Parathyroid adenoma (tissue), 2 donors: ENCODE measurements at regions not wholly inside any gene's neighbourhood (a gene's known extent, or its start where the extent isn't known, plus 50 kb on each side); places are given as distances from the start of the nearest gene placed in this dataset.

Source experiments
- H2AFZ ChIP-seq: fragments of 300-600 bp; sonication (generic); one replicate; pipeline ENCODE4 v1.7.0; 2017; ENCODE audit warnings: antibody characterized with exemption, mild to moderate bottlenecking
- H3K27ac ChIP-seq: fragments of 300-600 bp; sonication (generic); one replicate; pipeline ENCODE4 v1.7.0; 2017
- H3K27me3 ChIP-seq: fragments of 300-600 bp; sonication (generic); one replicate; pipeline ENCODE4 v1.7.0; 2017; ENCODE audit warnings: low read length; ENCODE audit not compliant: control insufficient read depth, insufficient read depth
- H3K36me3 ChIP-seq: fragments of 300-600 bp; sonication (generic); one replicate; pipeline ENCODE4 v1.7.0; 2017; ENCODE audit warnings: low read length; ENCODE audit not compliant: control insufficient read depth, insufficient read depth
- H3K4me1 ChIP-seq: fragments of 300-600 bp; sonication (generic); one replicate; pipeline ENCODE4 v1.7.0; 2017; ENCODE audit warnings: control low read depth
- H3K4me2 ChIP-seq: fragments of 300-600 bp; sonication (generic); one replicate; pipeline ENCODE4 v1.7.0; 2017; ENCODE audit warnings: low read length
- H3K4me3 ChIP-seq: fragments of 300-600 bp; sonication (generic); one replicate; pipeline ENCODE4 v1.7.0; 2017; ENCODE audit warnings: low read depth, low read length
- H3K79me2 ChIP-seq: fragments of 300-600 bp; sonication (generic); one replicate; pipeline ENCODE4 v1.7.0; 2017; ENCODE audit warnings: control low read depth
- H3K9ac ChIP-seq: fragments of 300-600 bp; sonication (generic); one replicate; pipeline ENCODE4 v1.7.0; 2017; ENCODE audit warnings: mild to moderate bottlenecking
- H3K9me3 ChIP-seq: fragments of 300-600 bp; sonication (generic); one replicate; pipeline ENCODE4 v1.7.0; 2017; ENCODE audit warnings: low read length; ENCODE audit not compliant: control insufficient read depth
- TF ChIP-seq, protein P1 (sequence below): fragments of 300-600 bp; sonication (generic); IDR thresholded peaks from one replicate; pipeline ENCODE4 v1.7.0; 2017; ENCODE audit warnings: antibody characterized with exemption, mild to moderate bottlenecking
- donor health status: primary hyperparathyroidism.

DNA sequence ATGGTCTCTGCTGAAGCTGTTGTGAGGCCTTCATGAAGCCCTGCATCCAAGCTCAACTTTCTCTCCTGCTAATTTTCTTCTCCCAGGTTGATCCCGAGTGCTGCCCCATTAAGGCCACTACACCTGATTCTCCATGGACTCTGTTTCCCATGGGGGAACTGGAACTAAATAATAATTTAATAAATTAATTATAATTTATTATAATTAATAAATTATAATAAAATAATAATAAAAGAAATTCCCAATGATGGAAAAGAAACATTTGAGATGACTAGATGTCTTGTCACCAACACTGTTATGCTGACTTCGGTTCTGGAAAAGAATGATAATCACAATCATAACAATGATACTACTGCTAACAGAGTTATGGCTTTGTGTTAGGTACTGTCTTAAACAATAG is 211.2 kb upstream of the ZP4 start:
- Histone ChIP-seq H3K27me3 (no peaks in the 10 kb centered on the region), H3K4me2 (no peak overlapping the region), H3K4me1 (no peaks in the 10 kb centered on the region), H3K79me2 (no peaks in the 10 kb centered on the region), H3K9me3 (no peaks in the 10 kb centered on the region), H3K4me3 (no peak overlapping the region), H3K27ac (no peak overlapping the region), H3K9ac (no peak overlapping the region), H3K36me3 (no peaks in the 10 kb centered on the region), H2AFZ (no peak overlapping the region)
- TF ChIP-seq, protein P1, sequence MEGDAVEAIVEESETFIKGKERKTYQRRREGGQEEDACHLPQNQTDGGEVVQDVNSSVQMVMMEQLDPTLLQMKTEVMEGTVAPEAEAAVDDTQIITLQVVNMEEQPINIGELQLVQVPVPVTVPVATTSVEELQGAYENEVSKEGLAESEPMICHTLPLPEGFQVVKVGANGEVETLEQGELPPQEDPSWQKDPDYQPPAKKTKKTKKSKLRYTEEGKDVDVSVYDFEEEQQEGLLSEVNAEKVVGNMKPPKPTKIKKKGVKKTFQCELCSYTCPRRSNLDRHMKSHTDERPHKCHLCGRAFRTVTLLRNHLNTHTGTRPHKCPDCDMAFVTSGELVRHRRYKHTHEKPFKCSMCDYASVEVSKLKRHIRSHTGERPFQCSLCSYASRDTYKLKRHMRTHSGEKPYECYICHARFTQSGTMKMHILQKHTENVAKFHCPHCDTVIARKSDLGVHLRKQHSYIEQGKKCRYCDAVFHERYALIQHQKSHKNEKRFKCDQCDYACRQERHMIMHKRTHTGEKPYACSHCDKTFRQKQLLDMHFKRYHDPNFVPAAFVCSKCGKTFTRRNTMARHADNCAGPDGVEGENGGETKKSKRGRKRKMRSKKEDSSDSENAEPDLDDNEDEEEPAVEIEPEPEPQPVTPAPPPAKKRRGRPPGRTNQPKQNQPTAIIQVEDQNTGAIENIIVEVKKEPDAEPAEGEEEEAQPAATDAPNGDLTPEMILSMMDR, result no peak

DNA sequence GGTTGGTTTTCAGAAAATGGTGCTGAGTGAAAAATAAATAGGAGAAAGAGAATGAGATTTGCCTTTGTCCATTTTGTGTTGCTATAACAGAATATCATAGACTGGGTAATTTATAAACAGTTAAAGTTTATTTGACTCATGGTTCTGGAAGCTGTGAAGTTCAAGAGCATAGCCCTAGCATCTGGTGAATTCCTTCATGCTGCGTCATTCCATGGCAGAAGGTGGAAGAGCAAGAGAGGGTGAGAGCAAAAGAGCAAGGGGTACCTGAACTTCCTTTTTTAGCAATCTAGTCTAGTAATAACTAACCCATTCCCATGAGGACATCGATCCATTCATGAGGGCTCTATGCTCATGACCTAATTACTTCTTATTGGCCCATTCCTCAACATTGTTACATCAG is 209.1 kb upstream of the ZP4 start:
- Histone ChIP-seq H3K4me2 (no peak overlapping the region), H3K79me2 (no peaks in the 10 kb centered on the region)

DNA sequence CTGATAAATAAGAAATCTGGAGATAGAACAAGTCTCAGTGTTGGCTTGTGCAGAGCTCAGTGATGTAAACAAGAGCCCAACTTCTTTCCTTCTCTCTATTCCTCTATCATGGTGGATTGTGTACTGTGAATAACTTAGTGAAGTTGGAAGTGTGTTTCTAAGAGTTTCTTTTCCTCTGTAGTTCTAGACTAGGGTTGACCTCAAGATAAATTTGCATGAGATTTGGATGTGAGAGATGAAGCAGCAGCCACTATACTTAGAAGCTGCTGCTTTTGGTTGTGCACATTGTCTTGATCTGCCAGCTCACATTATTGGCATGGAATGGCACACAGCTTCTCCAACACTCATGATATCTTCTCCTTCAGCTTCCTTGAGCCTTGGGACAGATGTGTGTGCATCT is 198.9 kb upstream of the ZP4 start:
- TF ChIP-seq, protein P1, result no peak

More for the DNA sequence above, 209.1 kb upstream of the ZP4 start:
- H3K36me3 ChIP-seq, result no peaks in the 10 kb centered on the region
- H2AFZ ChIP-seq, result no peak overlapping the region
- H3K4me3 ChIP-seq, result no peak overlapping the region
- TF ChIP-seq, protein P1, result no peak
- H3K9ac ChIP-seq, result no peak overlapping the region
- H3K27ac ChIP-seq, result no peak overlapping the region
- no peaks in the 10 kb centered on the region for H3K27me3 ChIP-seq
- H3K9me3 ChIP-seq, result no peaks in the 10 kb centered on the region
- no peaks in the 10 kb centered on the region for H3K4me1 ChIP-seq

DNA sequence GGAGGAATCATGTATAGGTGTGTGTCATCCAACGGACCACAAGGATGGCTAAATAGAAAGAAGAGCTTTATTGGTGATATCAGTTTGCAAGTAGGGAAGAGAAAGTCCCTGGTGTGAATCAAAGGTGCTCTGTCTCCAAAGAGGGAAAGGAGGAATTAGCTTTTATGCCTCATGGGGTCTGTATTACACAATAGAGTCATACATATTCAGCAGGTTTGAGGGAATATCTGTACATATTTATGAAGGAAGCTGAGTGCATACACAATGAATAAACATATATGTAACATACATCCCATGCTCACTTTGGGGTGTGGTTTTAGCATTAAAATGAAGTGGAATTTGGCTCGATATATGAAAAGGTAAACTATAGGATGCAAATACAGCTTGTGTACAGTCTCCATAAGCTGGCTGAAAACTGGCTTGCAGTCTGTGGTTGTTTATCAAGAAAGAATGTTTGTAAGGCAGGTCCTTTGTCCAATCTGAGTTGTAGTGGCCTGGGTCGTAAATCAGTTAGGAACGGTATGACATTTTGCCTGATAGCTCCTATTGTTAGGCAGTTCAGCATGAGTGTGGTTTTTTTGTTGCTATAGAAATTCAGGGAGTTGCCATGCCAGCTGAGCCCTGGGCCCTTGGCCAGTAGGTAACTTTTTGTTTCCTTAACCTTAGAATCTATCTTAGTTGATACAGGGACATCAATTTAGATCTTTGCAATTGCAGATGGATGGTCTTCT is 198.0 kb upstream of the ZP4 start:
- Histone ChIP-seq H3K4me2 (no peak overlapping the region), H3K36me3 (no peaks in the 10 kb centered on the region), H3K9ac (no peak overlapping the region), H3K27ac (no peak overlapping the region), H3K4me3 (no peak overlapping the region), H3K27me3 (no peaks in the 10 kb centered on the region), H3K4me1 (no peaks in the 10 kb centered on the region), H3K9me3 (no peaks in the 10 kb centered on the region), H2AFZ (no peak overlapping the region), H3K79me2 (no peaks in the 10 kb centered on the region)
- TF ChIP-seq, protein P1, result no peak

More for the DNA sequence above, 198.9 kb upstream of the ZP4 start:
- no peaks in the 10 kb centered on the region for H3K9me3 ChIP-seq
- H3K4me1 ChIP-seq, result no peaks in the 10 kb centered on the region
- H3K27ac ChIP-seq, result no peak overlapping the region
- H3K4me2 ChIP-seq, result no peak overlapping the region
- H3K79me2 ChIP-seq, result no peaks in the 10 kb centered on the region
- no peak overlapping the region for H3K9ac ChIP-seq
- no peak overlapping the region for H2AFZ ChIP-seq
- H3K4me3 ChIP-seq, result no peak overlapping the region
- no peaks in the 10 kb centered on the region for H3K27me3 ChIP-seq
- H3K36me3 ChIP-seq, result no peaks in the 10 kb centered on the region

DNA sequence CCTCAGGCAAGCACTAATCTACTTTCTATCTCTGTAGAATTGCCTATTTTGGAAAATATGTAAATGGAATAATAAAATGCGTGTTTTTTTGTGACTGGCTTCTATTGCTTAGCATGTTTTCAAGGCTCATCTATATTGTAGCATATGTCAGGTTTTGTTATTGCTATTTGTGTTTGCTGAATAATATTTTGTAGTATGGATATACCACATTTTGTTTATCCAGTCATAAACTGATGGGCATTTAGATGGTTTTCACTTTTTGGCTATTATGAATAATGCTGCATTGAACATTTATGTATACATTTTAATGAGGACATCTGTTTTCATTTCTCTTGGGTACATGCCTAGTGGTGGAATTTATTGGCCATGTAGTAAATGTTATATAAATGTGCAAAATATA is 183.3 kb upstream of the ZP4 start:
- Histone ChIP-seq H3K4me3 (no peak overlapping the region), H3K36me3 (no peaks in the 10 kb centered on the region), H3K27ac (no peak overlapping the region), H3K79me2 (no peaks in the 10 kb centered on the region), H3K4me1 (no peaks in the 10 kb centered on the region), H3K9me3 (no peaks in the 10 kb centered on the region), H3K4me2 (no peak overlapping the region), H2AFZ (no peak overlapping the region), H3K27me3 (no peaks in the 10 kb centered on the region), H3K9ac (no peak overlapping the region)
- TF ChIP-seq, protein P1, result no peak
